ENCODE measurements at regions not wholly inside any gene's neighbourhood (a gene's known extent, or its start where the extent isn't known, plus 50 kb on each side); places are given as distances from the start of the nearest gene placed in this dataset.

DNA sequence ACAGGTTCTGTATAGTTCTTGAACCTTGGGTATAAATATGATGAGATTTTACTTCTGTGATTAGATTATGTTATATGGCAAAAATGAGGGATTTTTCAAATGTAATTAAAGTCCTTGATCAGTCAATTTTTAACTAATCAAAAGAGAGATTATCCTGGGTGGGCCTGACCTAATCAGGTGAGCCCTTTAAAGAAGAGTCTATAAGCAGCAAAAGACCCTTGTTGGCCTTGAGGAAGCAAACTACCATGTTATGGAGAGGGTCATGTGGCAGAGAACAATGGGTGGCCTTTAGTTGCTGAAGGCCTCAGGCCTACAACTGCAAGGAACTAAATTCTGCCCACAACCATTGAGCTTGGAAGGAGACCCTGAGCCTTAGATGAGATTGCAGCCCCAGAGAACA is 102.5 kb upstream of the RIPOR2 start:
- TF ChIP-seq, protein P1, sequence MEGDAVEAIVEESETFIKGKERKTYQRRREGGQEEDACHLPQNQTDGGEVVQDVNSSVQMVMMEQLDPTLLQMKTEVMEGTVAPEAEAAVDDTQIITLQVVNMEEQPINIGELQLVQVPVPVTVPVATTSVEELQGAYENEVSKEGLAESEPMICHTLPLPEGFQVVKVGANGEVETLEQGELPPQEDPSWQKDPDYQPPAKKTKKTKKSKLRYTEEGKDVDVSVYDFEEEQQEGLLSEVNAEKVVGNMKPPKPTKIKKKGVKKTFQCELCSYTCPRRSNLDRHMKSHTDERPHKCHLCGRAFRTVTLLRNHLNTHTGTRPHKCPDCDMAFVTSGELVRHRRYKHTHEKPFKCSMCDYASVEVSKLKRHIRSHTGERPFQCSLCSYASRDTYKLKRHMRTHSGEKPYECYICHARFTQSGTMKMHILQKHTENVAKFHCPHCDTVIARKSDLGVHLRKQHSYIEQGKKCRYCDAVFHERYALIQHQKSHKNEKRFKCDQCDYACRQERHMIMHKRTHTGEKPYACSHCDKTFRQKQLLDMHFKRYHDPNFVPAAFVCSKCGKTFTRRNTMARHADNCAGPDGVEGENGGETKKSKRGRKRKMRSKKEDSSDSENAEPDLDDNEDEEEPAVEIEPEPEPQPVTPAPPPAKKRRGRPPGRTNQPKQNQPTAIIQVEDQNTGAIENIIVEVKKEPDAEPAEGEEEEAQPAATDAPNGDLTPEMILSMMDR (conservative IDR thresholded peaks at IDR 0.05), result no peak
- no peak for TF ChIP-seq ZFX (IDR thresholded peaks at IDR 0.05)
- no peak overlapping the region for H3K27ac ChIP-seq

DNA sequence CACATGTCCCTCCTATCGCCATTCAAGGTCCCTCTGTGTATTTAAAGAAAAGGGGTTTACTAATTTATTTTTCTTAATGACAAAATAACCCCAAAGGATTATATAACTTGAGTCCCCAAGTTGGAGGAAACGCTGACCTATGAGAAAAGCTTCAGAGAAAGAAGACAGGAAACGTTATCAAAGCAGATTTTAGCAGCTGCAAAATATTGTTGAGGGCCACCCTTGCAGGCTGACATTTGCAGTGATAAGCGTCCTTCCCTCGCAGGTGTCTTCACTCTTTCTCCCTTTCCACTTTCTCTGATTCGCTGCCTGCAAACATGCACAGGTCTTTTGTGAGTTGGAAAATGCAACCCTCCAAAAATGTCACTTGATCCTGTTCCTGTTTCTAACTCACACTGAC is 103.2 kb upstream of the RIPOR2 start:
- TF ChIP-seq, protein P1 (conservative IDR thresholded peaks at IDR 0.05), result no peak
- no peak for TF ChIP-seq ZFX (IDR thresholded peaks at IDR 0.05)
- no peak overlapping the region for H3K27ac ChIP-seq

DNA sequence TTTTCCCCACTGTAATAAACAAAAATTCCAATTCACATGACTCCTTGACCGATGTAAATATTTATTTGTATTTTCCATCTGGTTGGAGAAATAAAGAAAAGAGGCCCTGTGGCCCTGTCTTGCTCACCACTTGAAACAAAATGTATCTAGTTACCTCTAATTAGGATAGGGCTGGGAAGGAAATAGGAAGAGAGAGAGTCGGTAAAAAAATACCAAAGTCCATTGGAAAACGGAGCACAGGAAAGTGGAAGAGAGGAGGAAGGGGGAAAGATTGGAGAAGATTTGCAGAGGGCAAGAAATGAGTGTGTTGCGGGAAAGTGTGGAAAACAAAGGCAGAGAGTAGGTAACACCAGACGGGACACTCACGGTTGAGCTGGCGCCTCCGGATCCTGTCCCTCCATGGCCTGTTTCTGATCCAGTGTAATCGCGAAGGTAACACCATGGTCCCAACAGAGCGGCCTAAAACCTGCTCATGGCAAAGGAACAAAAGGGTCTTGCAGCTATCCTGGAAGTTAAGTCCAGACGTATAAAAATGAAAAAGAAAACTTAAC is 105.8 kb upstream of the RIPOR2 start:
- H3K27ac ChIP-seq, result no peak overlapping the region
- TF ChIP-seq, protein P1 (conservative IDR thresholded peaks at IDR 0.05), result no peak
- no peak for TF ChIP-seq ZFX (IDR thresholded peaks at IDR 0.05)

DNA sequence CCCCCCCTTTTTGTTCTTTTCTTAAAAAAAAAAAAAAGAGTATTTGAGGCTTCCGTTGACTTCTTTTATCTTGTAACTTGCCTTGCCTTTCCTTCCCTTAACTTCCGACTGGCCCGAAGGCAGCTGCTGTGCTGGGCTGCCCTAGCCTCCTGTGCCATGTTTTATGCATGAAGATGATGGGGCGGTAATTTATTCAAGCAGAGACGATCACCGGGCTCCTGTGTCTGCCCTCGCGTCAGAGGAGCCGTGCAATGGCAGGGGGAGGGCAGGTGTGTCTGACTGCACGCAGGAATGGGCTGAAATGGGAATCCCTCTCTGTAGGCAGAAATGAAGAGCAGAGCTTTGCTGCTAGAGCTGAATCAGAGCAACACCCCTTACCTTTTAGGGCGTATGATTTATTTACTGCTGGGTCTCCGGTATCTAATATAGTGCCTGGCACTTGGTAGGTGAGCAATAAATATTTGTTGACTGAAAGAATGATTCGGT is 106.3 kb upstream of the RIPOR2 start:
- TF ChIP-seq ZFX (IDR thresholded peaks at IDR 0.05), result no peak
- TF ChIP-seq, protein P1 (conservative IDR thresholded peaks at IDR 0.05), result no peak
- H3K27ac ChIP-seq, result no peak overlapping the region

DNA sequence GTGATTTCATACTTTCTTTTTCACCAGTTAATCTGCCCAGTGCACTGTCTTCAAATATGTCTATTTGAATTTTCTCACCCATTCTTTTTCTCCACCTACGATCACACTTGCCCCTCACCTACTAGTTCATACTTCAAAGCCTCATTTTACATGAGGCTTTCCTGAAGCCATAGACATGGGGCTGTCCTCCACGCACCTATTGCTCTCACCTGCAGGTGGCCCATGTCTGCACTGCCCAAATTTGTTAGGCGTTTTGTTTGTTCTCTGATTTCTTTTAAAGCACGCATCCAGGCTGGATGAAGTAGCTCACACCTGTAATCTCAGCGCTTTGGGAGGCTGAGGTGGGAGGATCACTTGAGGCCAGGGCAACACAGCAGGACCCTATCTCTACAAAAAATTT is 106.8 kb upstream of the RIPOR2 start:
- TF ChIP-seq, protein P1 (conservative IDR thresholded peaks at IDR 0.05), result peak; percentile 26; the same call in 1 of the 2 replicates
- no peak for TF ChIP-seq ZFX (IDR thresholded peaks at IDR 0.05)
- H3K27ac ChIP-seq, result no peak overlapping the region

DNA sequence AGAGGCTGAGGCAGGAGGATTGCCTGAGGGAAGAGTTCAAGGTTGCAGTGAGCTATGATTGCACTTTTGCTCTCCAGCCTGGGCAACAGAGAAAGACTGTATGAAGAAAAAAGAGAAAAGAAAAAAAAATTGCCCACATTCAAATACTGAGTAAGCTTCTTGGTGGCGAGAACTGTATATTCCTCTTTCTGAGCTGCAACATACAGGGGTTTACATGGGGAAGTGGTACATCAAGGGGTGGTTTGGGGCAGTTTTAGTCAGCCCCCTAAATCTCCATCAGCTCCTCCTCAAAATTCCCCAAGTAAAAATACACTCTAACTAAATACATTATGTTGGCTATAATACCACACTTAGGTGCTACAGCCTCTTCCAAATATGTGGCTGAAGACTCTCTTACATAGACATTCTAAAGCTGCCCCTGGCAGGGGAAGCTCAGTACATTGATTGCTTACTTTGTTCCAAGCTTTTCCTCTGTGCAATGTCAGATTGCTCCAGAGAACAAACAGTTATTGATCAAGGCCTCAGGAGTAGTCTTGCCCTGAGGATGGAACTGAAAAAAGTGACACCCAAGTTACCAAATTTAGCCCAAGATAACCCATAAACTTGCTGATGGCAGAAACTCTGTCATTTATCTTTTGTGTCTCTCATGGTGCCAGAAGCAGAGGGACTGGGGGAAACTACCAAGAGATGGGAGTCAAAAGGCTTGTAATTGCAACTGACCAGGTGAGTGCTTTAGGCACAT is 107.4 kb upstream of the RIPOR2 start:
- TF ChIP-seq, protein P1 (conservative IDR thresholded peaks at IDR 0.05), result no peak
- no peak for TF ChIP-seq ZFX (IDR thresholded peaks at IDR 0.05)
- no peak overlapping the region for H3K27ac ChIP-seq

DNA sequence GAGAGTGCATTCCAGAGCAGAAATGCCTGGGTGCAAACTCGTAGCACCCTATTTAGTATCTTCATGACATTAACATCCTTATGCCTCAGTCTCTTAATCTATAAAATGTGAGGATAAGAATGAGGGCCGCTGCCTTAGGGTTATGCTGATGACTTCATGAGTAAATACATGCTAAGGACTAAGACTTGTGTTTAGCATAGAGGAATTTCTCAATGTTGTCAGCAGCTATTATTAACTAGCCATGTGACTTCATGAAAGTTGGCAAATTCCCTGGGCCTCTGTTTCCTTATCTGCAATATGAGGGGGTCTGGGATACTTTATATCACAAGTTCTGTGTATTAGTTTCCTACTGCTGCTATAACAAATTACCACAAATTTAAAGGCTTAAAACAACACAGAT is 108.1 kb upstream of the RIPOR2 start:
- TF ChIP-seq, protein P1 (conservative IDR thresholded peaks at IDR 0.05), result no peak
- TF ChIP-seq ZFX (IDR thresholded peaks at IDR 0.05), result no peak
- no peak overlapping the region for H3K27ac ChIP-seq

Measured in C4-2B (cell line).